ENCODE measurements at regions not wholly inside any gene's neighbourhood (a gene's known extent, or its start where the extent isn't known, plus 50 kb on each side); places are given as distances from the start of the nearest gene placed in this dataset.

DNA sequence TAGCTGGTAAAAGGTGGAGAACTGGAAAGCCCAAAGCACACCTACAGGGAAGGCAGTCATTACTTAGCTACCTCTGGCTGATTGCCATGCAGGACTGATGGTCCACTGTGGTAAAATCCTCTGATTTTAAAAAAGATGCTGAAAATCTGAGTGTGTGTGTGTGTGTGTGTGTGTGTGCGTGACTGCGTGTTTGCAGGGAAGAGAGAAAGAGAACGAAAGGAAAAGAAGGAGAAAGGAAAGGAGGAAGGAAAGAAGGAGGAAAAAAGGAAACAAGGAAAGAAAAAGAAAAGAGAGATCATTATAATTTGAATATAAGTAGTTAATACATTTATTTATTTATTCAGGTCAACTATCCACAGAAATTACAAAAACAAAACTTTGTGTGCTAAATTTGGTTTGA is 488.7 kb upstream of the KCNMB2 start:
- no peak overlapping the region for H3K4me2 ChIP-seq (ENCODE audit: insufficient read depth, low read length)
- dilution Hi-C loops (cut with MboI; ENCODE audit: extremely low pct_ligation_motif_present, low sequenced_read_pairs), result no loop called here
- H3K79me2 ChIP-seq (ENCODE audit: control insufficient read depth, insufficient read depth, low read length), result no peaks in the 10 kb centered on the region
- H3K4me3 ChIP-seq (replicated peaks in 1 of 3; ENCODE audit: insufficient read depth in 1 of 3, low read depth in 1 of 3, low read length in 3 of 3), result no peak overlapping the region
- DNase-seq (ENCODE audit: low read depth, low spot score) (no peak), FAIRE-seq (no peak)
- no peaks in the 10 kb centered on the region for H3K4me1 ChIP-seq (ENCODE audit: control insufficient read depth, extremely low read depth, insufficient read depth, low read length)
- CTCF ChIA-PET, result no interaction called here
- intact Hi-C loops (cut with micrococcal nuclease), result no loop called here
- no peaks in the 10 kb centered on the region for H3K9me1 ChIP-seq (replicated peaks; ENCODE audit: control insufficient read depth, extremely low read depth, insufficient read depth, low read length)
- H4K20me1 ChIP-seq (replicated peaks; ENCODE audit: control insufficient read depth, extremely low read depth, insufficient read depth, low read length), result no peaks in the 10 kb centered on the region
- TF ChIP-seq EZH2 (IDR thresholded peaks at IDR 0.05; ENCODE audit: borderline replicate concordance, low read depth, low read length, severe bottlenecking), result no peak
- no peaks in the 10 kb centered on the region for H3K36me3 ChIP-seq (ENCODE audit: control insufficient read depth in 2 of 2, extremely low read depth in 1 of 2, insufficient read depth in 2 of 2, low read length in 2 of 2)
- no peaks in the 10 kb centered on the region for H3K27me3 ChIP-seq (ENCODE audit: control insufficient read depth in 2 of 2, insufficient read depth in 2 of 2, low read length in 2 of 2)
- H3K9me3 ChIP-seq (replicated peaks; ENCODE audit: control insufficient read depth, insufficient read depth, low read length), result no peaks in the 10 kb centered on the region
- H3K27ac ChIP-seq (ENCODE audit: insufficient read depth, low read depth, low read length), result no peak overlapping the region
- POLR2A ChIA-PET, result no interaction called here
- H3K9ac ChIP-seq (replicated peaks; ENCODE audit: extremely low read depth, insufficient read depth, low read length), result no peak overlapping the region
- no peak overlapping the region for H2AFZ ChIP-seq (ENCODE audit: low read depth, low read length)
- no TSS peak for BruUV-seq (replicated peaks)

GRCh38 chr3:178048768-178049167 is 487.5 kb upstream of the KCNMB2 start:
- no TSS peak for BruUV-seq (replicated peaks)
- Histone ChIP-seq H3K9me3 (replicated peaks; ENCODE audit: control insufficient read depth, insufficient read depth, low read length) (no peaks in the 10 kb centered on the region), H3K4me2 (ENCODE audit: insufficient read depth, low read length) (no peak overlapping the region), H4K20me1 (replicated peaks; ENCODE audit: control insufficient read depth, extremely low read depth, insufficient read depth, low read length) (no peaks in the 10 kb centered on the region), H3K27ac (ENCODE audit: insufficient read depth, low read depth, low read length) (no peak overlapping the region), H2AFZ (ENCODE audit: low read depth, low read length) (no peak overlapping the region), H3K9me1 (replicated peaks; ENCODE audit: control insufficient read depth, extremely low read depth, insufficient read depth, low read length) (no peaks in the 10 kb centered on the region), H3K36me3 (ENCODE audit: control insufficient read depth in 2 of 2, extremely low read depth in 1 of 2, insufficient read depth in 2 of 2, low read length in 2 of 2) (no peaks in the 10 kb centered on the region), H3K27me3 (ENCODE audit: control insufficient read depth in 2 of 2, insufficient read depth in 2 of 2, low read length in 2 of 2) (no peaks in the 10 kb centered on the region), H3K9ac (replicated peaks; ENCODE audit: extremely low read depth, insufficient read depth, low read length) (no peak overlapping the region), H3K4me3 (replicated peaks in 1 of 3; ENCODE audit: insufficient read depth in 1 of 3, low read depth in 1 of 3, low read length in 3 of 3) (no peak overlapping the region), H3K4me1 (ENCODE audit: control insufficient read depth, extremely low read depth, insufficient read depth, low read length) (no peaks in the 10 kb centered on the region), H3K79me2 (ENCODE audit: control insufficient read depth, insufficient read depth, low read length) (no peaks in the 10 kb centered on the region)
- TF ChIP-seq, protein P1, sequence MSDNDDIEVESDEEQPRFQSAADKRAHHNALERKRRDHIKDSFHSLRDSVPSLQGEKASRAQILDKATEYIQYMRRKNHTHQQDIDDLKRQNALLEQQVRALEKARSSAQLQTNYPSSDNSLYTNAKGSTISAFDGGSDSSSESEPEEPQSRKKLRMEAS (IDR thresholded peaks at IDR 0.05; ENCODE audit: insufficient read depth, insufficient read length), result no peak
- TF ChIP-seq JUN (IDR thresholded peaks at IDR 0.05; ENCODE audit: borderline replicate concordance, insufficient read depth, insufficient read length, low read depth), result no peak
- no peak for TF ChIP-seq CTCF (IDR thresholded peaks at IDR 0.05; ENCODE audit: extremely low read depth in 1 of 2, insufficient read depth in 1 of 2, low read depth in 1 of 2, low read length in 2 of 2)
- dilution Hi-C loops (cut with MboI; ENCODE audit: extremely low pct_ligation_motif_present, low sequenced_read_pairs) (no loop called here), intact Hi-C loops (cut with micrococcal nuclease) (no loop called here)
- FAIRE-seq (no peak), DNase-seq (ENCODE audit: low read depth, low spot score) (no peak)
- ChIA-PET CTCF (no interaction called here), POLR2A (no interaction called here)
